H1 (cell line): ENCODE measurements at regions not wholly inside any gene's neighbourhood (a gene's known extent, or its start where the extent isn't known, plus 50 kb on each side); places are given as distances from the start of the nearest gene placed in this dataset.

Source experiments
- CTCF ChIA-PET: fragments of 300-600 bp; sonication (Branson Sonifier 250); formaldehyde crosslinking; loops from one replicate; lab custom pipeline; 2021; ENCODE audit not compliant: partially characterized antibody; lab: Charles Lee
- POLR2A ChIA-PET: fragments of 300-600 bp; sonication (Branson Sonifier 250); formaldehyde crosslinking; loops from one replicate; lab custom pipeline; 2021; ENCODE audit warnings: inconsistent platforms; ENCODE audit not compliant: partially characterized antibody; lab: Charles Lee
- DNase-seq, 2 experiments: peaks; one replicate each; pipeline versions ENCODE4 v3.0.0 to v3.0.0-alpha.2; 2010 to 2022; ENCODE audit warnings: low spot score in 2 of 2, low read depth in 1 of 2, mixed read lengths in 1 of 2
- FAIRE-seq: peaks from 2 replicates; lab custom pipeline; 2011; peaks lifted over from hg19 to GRCh38; lab: Jason Lieb, UNC
- H2AFZ ChIP-seq: 2 replicates; pipeline ENCODE4 v1.8.1; 2012; ENCODE audit warnings: low read length, inconsistent platforms
- H2AK5ac ChIP-seq: 2 replicates; pipeline ENCODE4 v1.6.1; 2013; ENCODE audit warnings: low read depth, low read length
- H2BK120ac ChIP-seq: replicated peaks from 2 replicates; pipeline ENCODE3; 2013; ENCODE audit warnings: low read depth, low read length, inconsistent platforms
- H2BK12ac ChIP-seq: 2 replicates; pipeline ENCODE4 v1.6.1; 2013; ENCODE audit warnings: low read depth, low read length
- H2BK15ac ChIP-seq: 2 replicates; pipeline ENCODE4 v1.6.1; 2013; ENCODE audit warnings: low read length
- H2BK20ac ChIP-seq: 2 replicates; pipeline ENCODE4 v1.6.1; 2013; ENCODE audit warnings: low read length
- H2BK5ac ChIP-seq: 2 replicates; pipeline ENCODE4 v1.6.1; 2013; ENCODE audit warnings: low read depth, low read length
- H3K14ac ChIP-seq: 2 replicates; pipeline ENCODE4 v1.6.1; 2013; ENCODE audit warnings: inconsistent platforms; ENCODE audit not compliant: insufficient read length
- H3K18ac ChIP-seq: 2 replicates; pipeline ENCODE4 v1.6.1; 2013; ENCODE audit warnings: low read length; ENCODE audit errors: extremely low read depth
- H3K23ac ChIP-seq: 2 replicates; pipeline ENCODE4 v1.6.1; 2013; ENCODE audit warnings: inconsistent platforms; ENCODE audit not compliant: insufficient read length
- H3K23me2 ChIP-seq: 2 replicates; pipeline ENCODE4 v1.6.1; 2013; ENCODE audit warnings: low read depth, low read length
- H3K27ac ChIP-seq: 2 replicates; pipeline ENCODE4 v1.6.1; 2011; ENCODE audit warnings: low read depth, low read length, inconsistent platforms
- H3K27me3 ChIP-seq, 4 experiments: replicated peaks in 1 of 4; 1 replicate in 1 of 4; 2 replicates in 3 of 4; pipeline versions ENCODE4 v1.6.1 to v1.8.1; 2011 to 2013; ENCODE audit warnings: low read length in 3 of 4, mild to moderate bottlenecking in 3 of 4, inconsistent platforms in 2 of 4, mixed read lengths in 2 of 4, moderate library complexity in 1 of 4; ENCODE audit not compliant: control insufficient read depth in 3 of 4, insufficient read depth in 3 of 4; ENCODE audit errors: extremely low read depth in 1 of 4
- H3K36me3 ChIP-seq, 4 experiments: 2 replicates each; pipeline versions ENCODE4 v1.6.1 to v1.8.1; 2011 to 2013; ENCODE audit warnings: mild to moderate bottlenecking in 4 of 4, low read length in 3 of 4, moderate library complexity in 2 of 4, control low read depth in 1 of 4, inconsistent platforms in 1 of 4; ENCODE audit not compliant: insufficient read depth in 4 of 4, control insufficient read depth in 2 of 4
- H3K4ac ChIP-seq: replicated peaks from 2 replicates; pipeline ENCODE3; 2013; ENCODE audit warnings: low read length, low read depth, mixed read lengths, inconsistent platforms; ENCODE audit not compliant: insufficient read length
- H3K4me1 ChIP-seq, 4 experiments: replicated peaks in 1 of 4; 1 replicate in 1 of 4; 2 replicates in 3 of 4; pipeline versions ENCODE4 v1.6.1 to v1.8.1; 2011 to 2013; ENCODE audit warnings: low read length in 3 of 4, inconsistent platforms in 2 of 4, mixed read lengths in 1 of 4; ENCODE audit not compliant: insufficient read depth in 4 of 4, control insufficient read depth in 3 of 4
- H3K4me2 ChIP-seq, 2 experiments: 2 replicates each; pipeline versions ENCODE4 v1.6.1 to v1.8.1; 2011 to 2013; ENCODE audit warnings: low read depth in 2 of 2, low read length in 2 of 2, control low read depth in 1 of 2, inconsistent platforms in 1 of 2, mild to moderate bottlenecking in 1 of 2; ENCODE audit not compliant: insufficient read depth in 1 of 2
- H3K4me3 ChIP-seq, 4 experiments: fragments of 200-600, 300-600 bp in 1 of 4; sonication (generic), shearing (Covaris generic), sonication (Bioruptor Twin) in 1 of 4; 2 replicates each; pipeline versions ENCODE4 v1.5.1 to v1.8.1; 2011 to 2016; ENCODE audit warnings: low read length in 4 of 4, low read depth in 3 of 4, control low read depth in 2 of 4, inconsistent platforms in 2 of 4, mild to moderate bottlenecking in 2 of 4, mixed read lengths in 1 of 4, moderate library complexity in 1 of 4; ENCODE audit not compliant: insufficient read depth in 2 of 4; ENCODE audit errors: extremely low read depth in 1 of 4
- H3K56ac ChIP-seq: replicated peaks from 2 replicates; pipeline ENCODE3; 2013; ENCODE audit warnings: low read depth, mild to moderate bottlenecking, mixed read lengths, low read length, inconsistent platforms; ENCODE audit not compliant: insufficient read length
- H3K79me1 ChIP-seq: 2 replicates; pipeline ENCODE4 v1.6.1; 2013; ENCODE audit warnings: low read depth, low read length, control low read depth
- H3K79me2 ChIP-seq, 2 experiments: 2 replicates each; pipeline versions ENCODE4 v1.6.1 to v1.8.1; 2012 to 2013; ENCODE audit warnings: low read length in 2 of 2, mild to moderate bottlenecking in 2 of 2, inconsistent platforms in 1 of 2; ENCODE audit not compliant: insufficient read depth in 2 of 2, control insufficient read depth in 1 of 2
- H3K9ac ChIP-seq, 4 experiments: replicated peaks in 1 of 4; 1 replicate in 1 of 4; 2 replicates in 3 of 4; pipeline versions ENCODE4 v1.6.1 to v1.8.1; 2011 to 2013; ENCODE audit warnings: low read depth in 3 of 4, low read length in 3 of 4, control low read depth in 2 of 4, mild to moderate bottlenecking in 2 of 4, moderate library complexity in 2 of 4, inconsistent platforms in 1 of 4; ENCODE audit errors: extremely low read depth in 1 of 4
- H3K9me3 ChIP-seq, 2 experiments: 2 replicates each; pipeline versions ENCODE4 v1.6.1 to v1.8.1; 2012 to 2013; ENCODE audit warnings: mild to moderate bottlenecking in 2 of 2, moderate library complexity in 2 of 2, control low read depth in 1 of 2, inconsistent platforms in 1 of 2, low read depth in 1 of 2, low read length in 1 of 2, mixed read lengths in 1 of 2; ENCODE audit not compliant: insufficient read depth in 2 of 2
- H4K20me1 ChIP-seq, 2 experiments: replicated peaks in 1 of 2; 2 replicates each; pipeline versions ENCODE3 to v1.8.1; 2011 to 2013; ENCODE audit warnings: inconsistent platforms in 2 of 2, low read length in 2 of 2, mild to moderate bottlenecking in 1 of 2; ENCODE audit not compliant: insufficient read depth in 2 of 2, control insufficient read depth in 1 of 2
- H4K5ac ChIP-seq: 2 replicates; pipeline ENCODE4 v1.6.1; 2013; ENCODE audit warnings: low read length, low read depth, mixed read lengths, inconsistent platforms; ENCODE audit not compliant: insufficient read length
- H4K8ac ChIP-seq: 2 replicates; pipeline ENCODE4 v1.8.0; 2013; ENCODE audit warnings: mild to moderate bottlenecking, moderate library complexity, low read length, inconsistent platforms; ENCODE audit not compliant: insufficient read depth; ENCODE audit errors: extremely low read depth
- H4K91ac ChIP-seq: replicated peaks from 2 replicates; pipeline ENCODE3; 2013; ENCODE audit warnings: low read length, mixed read lengths, inconsistent platforms; ENCODE audit not compliant: insufficient read length
- ATF2 ChIP-seq: IDR thresholded peaks from 2 replicates; pipeline ENCODE4 v1.6.1; 2012; ENCODE audit warnings: low read length, inconsistent platforms
- EGR1 ChIP-seq: IDR thresholded peaks from 2 replicates; pipeline ENCODE4 v1.6.1; 2011; ENCODE audit warnings: low read depth, low read length, borderline replicate concordance
- JUN ChIP-seq: IDR thresholded peaks from 2 replicates; pipeline ENCODE4 v1.6.1; 2011; ENCODE audit warnings: low read depth, mild to moderate bottlenecking, improper control_type of control experiment, low read length
- NANOG ChIP-seq: IDR thresholded peaks from 2 replicates; pipeline ENCODE4 v1.6.1; 2011; ENCODE audit warnings: low read length, low read depth, mild to moderate bottlenecking, inconsistent platforms; ENCODE audit not compliant: insufficient read depth, poor library complexity, severe bottlenecking
- POLR2AphosphoS5 ChIP-seq: IDR thresholded peaks from 2 replicates; pipeline ENCODE4 v1.6.1; 2011; ENCODE audit warnings: low read depth, low read length
- POU5F1 ChIP-seq: IDR thresholded peaks from 2 replicates; pipeline ENCODE4 v1.6.1; 2011; ENCODE audit warnings: low read depth, mild to moderate bottlenecking, low read length, moderate library complexity
- SP2 ChIP-seq: IDR thresholded peaks from 2 replicates; pipeline ENCODE4 v1.6.1; 2012; ENCODE audit warnings: mild to moderate bottlenecking, low read length, inconsistent platforms
- WGBS, 2 experiments: shearing (Covaris generic) in 1 of 2; methylation state at CpG; one replicate each; pipeline versions ENCODE4 v1.1.6 to v1.1.7; 2013 to 2015; ENCODE audit warnings: low lambda C conversion rate in 2 of 2, mixed read lengths in 2 of 2, inconsistent platforms in 1 of 2, low coverage in 1 of 2, missing lambda C conversion rate in 1 of 2; ENCODE audit not compliant: insufficient replicate concordance in 2 of 2, insufficient coverage in 1 of 2, insufficient read length in 1 of 2; ENCODE audit errors: extremely low coverage in 1 of 2, missing lambda C conversion rate in 1 of 2; 5-methylcytosine and 5-hydroxymethylcytosine counted together

GRCh38 chr15:36185438-36185837, 394.0 kb upstream of the CDIN1 start:
- ChIA-PET CTCF (no interaction called here), POLR2A (no interaction called here)
- H3K23me2 ChIP-seq = no peaks in the 10 kb centered on the region
- H3K79me2 ChIP-seq = no peaks in the 10 kb centered on the region
- H3K9me3 ChIP-seq = no peaks in the 10 kb centered on the region
- no peaks in the 10 kb centered on the region for H3K79me1 ChIP-seq
- no peak overlapping the region for H4K91ac ChIP-seq
- H2BK15ac ChIP-seq = no peak overlapping the region
- no peak overlapping the region for H4K8ac ChIP-seq
- FAIRE-seq (no peak), DNase-seq (no peak)
- H3K56ac ChIP-seq = no peak overlapping the region
- H3K23ac ChIP-seq = no peak overlapping the region
- no peaks in the 10 kb centered on the region for H3K27me3 ChIP-seq
- no peak overlapping the region for H3K9ac ChIP-seq
- H3K4me1 ChIP-seq = no peaks in the 10 kb centered on the region
- no peak overlapping the region for H2BK5ac ChIP-seq
- no peak overlapping the region for H2BK12ac ChIP-seq
- H3K4me2 ChIP-seq = no peak overlapping the region
- H3K18ac ChIP-seq = no peak overlapping the region
- no peak overlapping the region for H4K5ac ChIP-seq
- H3K36me3 ChIP-seq = no peaks in the 10 kb centered on the region
- no peaks in the 10 kb centered on the region for H4K20me1 ChIP-seq
- H2AK5ac ChIP-seq = no peak overlapping the region
- H2AFZ ChIP-seq = no peak overlapping the region
- H3K4ac ChIP-seq = no peak overlapping the region
- WGBS, 2 experiments = 90% methylated on average over 1 of the region's 1 CpG; no CpG with 5 or more reads in 1 of the 2 experiments
- H3K4me3 ChIP-seq = no peak overlapping the region
- H2BK20ac ChIP-seq = no peak overlapping the region
- no peak overlapping the region for H3K27ac ChIP-seq
- no peak overlapping the region for H3K14ac ChIP-seq
- no peak overlapping the region for H2BK120ac ChIP-seq
- no peak for TF ChIP-seq JUN
- TF ChIP-seq EGR1 = no peak
- TF ChIP-seq NANOG = no peak
- TF ChIP-seq POLR2AphosphoS5 = no peak
- no peak for TF ChIP-seq SP2
- no peak for TF ChIP-seq ATF2
- no peak for TF ChIP-seq POU5F1
